ENCODE measurements at regions not wholly inside any gene's neighbourhood (a gene's known extent, or its start where the extent isn't known, plus 50 kb on each side); places are given as distances from the start of the nearest gene placed in this dataset.
"Not testable (repeated sequence)": the region's sequence is repeated elsewhere in the genome, so short reads cannot be mapped to it uniquely, and the experiment has no call there.

DNA sequence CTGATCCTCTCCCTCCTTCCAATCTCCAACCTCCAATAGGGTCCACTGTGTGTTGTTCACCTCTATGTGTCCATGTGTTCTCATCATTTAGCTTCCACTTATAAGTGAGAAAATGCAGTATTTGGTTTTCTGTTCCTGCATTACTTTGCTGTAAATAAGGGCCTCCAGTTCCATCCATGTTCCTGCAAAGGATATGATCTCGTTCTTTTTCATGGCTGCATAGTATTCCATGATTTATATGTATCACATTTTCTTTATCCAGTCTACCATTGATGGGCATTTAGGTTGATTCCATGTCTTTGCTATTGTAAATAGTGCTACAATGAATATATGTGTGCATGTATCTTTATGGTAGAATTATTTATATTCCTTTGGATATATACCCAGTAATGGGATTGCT, 123.2 kb upstream of the BMAL1 start:
- H3K79me2 ChIP-seq (ENCODE audit: insufficient read depth); H4K20me1 ChIP-seq (ENCODE audit: insufficient read depth); H3K27me3 ChIP-seq (ENCODE audit: insufficient read depth); H3K9me2 ChIP-seq; H2AFZ ChIP-seq (ENCODE audit: low read depth); H3K9ac ChIP-seq; H3K27ac ChIP-seq (ENCODE audit: low read depth in 2 of 2, low read length in 1 of 2); H3K9me3 ChIP-seq; POLR2A ChIA-PET; H3K4me2 ChIP-seq; H3K36me3 ChIP-seq (replicated peaks in 1 of 2; ENCODE audit: control insufficient read depth in 1 of 2, insufficient read depth in 2 of 2, low read length in 1 of 2); H3F3A ChIP-seq (replicated peaks; ENCODE audit: insufficient read depth); DNase-seq; H3K4me3 ChIP-seq (ENCODE audit: low read depth in 2 of 2, low read length in 1 of 2); H3K4me1 ChIP-seq (ENCODE audit: control insufficient read depth in 1 of 2, insufficient read depth in 2 of 2, low read depth in 1 of 2, low read length in 1 of 2): not testable (repeated sequence)
- 3% methylated on average over 1 of the region's 1 CpG for WGBS (ENCODE audit: low lambda C conversion rate)
- CTCF ChIA-PET, result interaction anchor here (5.4 kb wide), 1 partner anchor 190 kb away, joined by 51 read pairs; no protein-coding TSS in a partner anchor

DNA sequence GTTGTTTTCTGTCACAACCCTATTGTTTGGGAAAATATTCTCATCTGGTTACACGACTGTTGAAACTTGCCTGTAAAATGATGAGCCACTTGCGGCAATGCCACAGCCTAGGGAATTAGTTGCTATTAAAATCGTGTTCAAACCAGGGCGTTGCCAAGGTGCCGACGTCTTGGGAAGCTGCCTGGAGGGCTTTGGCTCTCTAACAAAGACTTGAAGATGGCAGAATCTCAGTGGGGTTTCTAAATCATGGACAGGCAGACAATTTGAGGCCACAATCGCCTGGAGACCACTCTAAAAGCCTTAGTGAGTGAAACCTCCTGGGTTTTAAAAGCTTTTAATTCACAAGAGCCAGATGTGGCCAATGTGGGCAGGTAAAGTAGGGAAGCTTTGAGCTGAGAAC, 117.2 kb upstream of the BMAL1 start:
- Histone ChIP-seq H2AFZ (ENCODE audit: low read depth) (no peak overlapping the region), H3K9me3 (peaks cover 5% of the 10 kb centered on the region; the same call in 1 of the 2 replicates), H3K27me3 (ENCODE audit: insufficient read depth) (no peaks in the 10 kb centered on the region; the same call in 1 of the 2 replicates), H3K9me2 (no peaks in the 10 kb centered on the region), H3K36me3 (replicated peaks in 1 of 2; ENCODE audit: control insufficient read depth in 1 of 2, insufficient read depth in 2 of 2, low read length in 1 of 2) (no peaks in the 10 kb centered on the region), H3K9ac (no peak overlapping the region), H3F3A (replicated peaks; ENCODE audit: insufficient read depth) (no peaks in the 10 kb centered on the region), H4K20me1 (ENCODE audit: insufficient read depth) (no peaks in the 10 kb centered on the region), H3K4me3 (ENCODE audit: low read depth in 2 of 2, low read length in 1 of 2) (no peak overlapping the region), H3K79me2 (ENCODE audit: insufficient read depth) (no peaks in the 10 kb centered on the region), H3K4me2 (no peak overlapping the region), H3K27ac (ENCODE audit: low read depth in 2 of 2, low read length in 1 of 2) (no peak overlapping the region), H3K4me1 (ENCODE audit: control insufficient read depth in 1 of 2, insufficient read depth in 2 of 2, low read depth in 1 of 2, low read length in 1 of 2) (no peaks in the 10 kb centered on the region)
- 49% methylated on average over 7 of the region's 7 CpGs for WGBS (ENCODE audit: low lambda C conversion rate)
- CTCF ChIA-PET, result interaction anchor here (1.0 to 2.2 kb wide), 4 partner anchors 22 to 196 kb away, joined by 3 to 8 read pairs (median 3); no protein-coding TSS in a partner anchor
- TF ChIP-seq CHD2 (IDR thresholded peaks at IDR 0.05; ENCODE audit: low read length, partially characterized antibody) (no peak), TAF1 (IDR thresholded peaks at IDR 0.05; ENCODE audit: borderline replicate concordance, low read depth, low read length) (no peak), MXI1 (IDR thresholded peaks at IDR 0.05; ENCODE audit: low read depth, low read length) (no peak)
- TF ChIP-seq, protein P1, sequence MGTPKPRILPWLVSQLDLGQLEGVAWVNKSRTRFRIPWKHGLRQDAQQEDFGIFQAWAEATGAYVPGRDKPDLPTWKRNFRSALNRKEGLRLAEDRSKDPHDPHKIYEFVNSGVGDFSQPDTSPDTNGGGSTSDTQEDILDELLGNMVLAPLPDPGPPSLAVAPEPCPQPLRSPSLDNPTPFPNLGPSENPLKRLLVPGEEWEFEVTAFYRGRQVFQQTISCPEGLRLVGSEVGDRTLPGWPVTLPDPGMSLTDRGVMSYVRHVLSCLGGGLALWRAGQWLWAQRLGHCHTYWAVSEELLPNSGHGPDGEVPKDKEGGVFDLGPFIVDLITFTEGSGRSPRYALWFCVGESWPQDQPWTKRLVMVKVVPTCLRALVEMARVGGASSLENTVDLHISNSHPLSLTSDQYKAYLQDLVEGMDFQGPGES (IDR thresholded peaks at IDR 0.05; ENCODE audit: low read depth, low read length), result no peak
- POLR2A ChIA-PET, result interaction anchor here (0.7 kb wide), 1 partner anchor 149 kb away, joined by 3 read pairs; no protein-coding TSS in a partner anchor
- no peak for DNase-seq

DNA sequence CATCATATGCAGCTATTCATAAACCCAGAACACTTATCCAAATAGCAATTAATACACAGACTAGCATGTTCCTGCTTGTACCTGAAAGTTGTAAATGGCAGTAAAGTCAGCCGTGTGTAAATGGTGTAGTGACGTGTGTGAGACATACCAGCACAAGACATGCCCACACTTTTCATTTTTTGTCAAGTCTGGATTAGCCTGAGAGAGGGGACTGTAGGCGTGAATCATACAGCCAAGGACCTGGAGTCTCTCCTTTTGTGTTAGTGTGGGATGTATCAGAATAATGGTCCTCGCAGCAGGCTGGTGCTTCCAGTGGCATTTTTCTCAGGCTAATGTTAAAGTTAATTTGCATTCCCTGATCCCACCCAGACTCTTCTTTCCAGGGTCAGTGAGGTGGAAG, 116.8 kb upstream of the BMAL1 start:
- Histone ChIP-seq H3K9me2 (no peaks in the 10 kb centered on the region), H3F3A (replicated peaks; ENCODE audit: insufficient read depth) (no peaks in the 10 kb centered on the region), H3K9ac (no peak overlapping the region), H3K36me3 (replicated peaks in 1 of 2; ENCODE audit: control insufficient read depth in 1 of 2, insufficient read depth in 2 of 2, low read length in 1 of 2) (no peaks in the 10 kb centered on the region), H3K4me1 (ENCODE audit: control insufficient read depth in 1 of 2, insufficient read depth in 2 of 2, low read depth in 1 of 2, low read length in 1 of 2) (no peaks in the 10 kb centered on the region), H3K27ac (ENCODE audit: low read depth in 2 of 2, low read length in 1 of 2) (no peak overlapping the region), H4K20me1 (ENCODE audit: insufficient read depth) (no peaks in the 10 kb centered on the region), H3K27me3 (ENCODE audit: insufficient read depth) (no peaks in the 10 kb centered on the region; the same call in 1 of the 2 replicates), H3K79me2 (ENCODE audit: insufficient read depth) (no peaks in the 10 kb centered on the region), H2AFZ (ENCODE audit: low read depth) (no peak overlapping the region), H3K9me3 (peaks cover 2% of the 10 kb centered on the region; the same call in 1 of the 2 replicates), H3K4me3 (ENCODE audit: low read depth in 2 of 2, low read length in 1 of 2) (no peak overlapping the region), H3K4me2 (no peak overlapping the region)
- WGBS (ENCODE audit: low lambda C conversion rate), result 67% methylated on average over 4 of the region's 4 CpGs
- no peak for DNase-seq
- CTCF ChIA-PET, result interaction anchor here (1.0 to 2.2 kb wide), 5 partner anchors 10 to 197 kb away, joined by 3 to 8 read pairs (median 3); no protein-coding TSS in a partner anchor
- POLR2A ChIA-PET, result interaction anchor here (0.7 kb wide), 1 partner anchor 150 kb away, joined by 3 read pairs; no protein-coding TSS in a partner anchor
- TF ChIP-seq POLR2AphosphoS5 (IDR thresholded peaks at IDR 0.05; ENCODE audit: low read depth, low read length), result no peak
- no peak for TF ChIP-seq MXI1 (IDR thresholded peaks at IDR 0.05; ENCODE audit: low read depth, low read length)
- TF ChIP-seq GABPA (IDR thresholded peaks at IDR 0.05; ENCODE audit: low read depth), result no peak
- TF ChIP-seq GATA2 (CRISPR knock-in tag; IDR thresholded peaks at IDR 0.05), result no peak
- TF ChIP-seq RAD21 (IDR thresholded peaks at IDR 0.05; ENCODE audit: low read length), result no peak
- no peak for TF ChIP-seq CHD2 (IDR thresholded peaks at IDR 0.05; ENCODE audit: low read length, partially characterized antibody)
- TF ChIP-seq, protein P2, sequence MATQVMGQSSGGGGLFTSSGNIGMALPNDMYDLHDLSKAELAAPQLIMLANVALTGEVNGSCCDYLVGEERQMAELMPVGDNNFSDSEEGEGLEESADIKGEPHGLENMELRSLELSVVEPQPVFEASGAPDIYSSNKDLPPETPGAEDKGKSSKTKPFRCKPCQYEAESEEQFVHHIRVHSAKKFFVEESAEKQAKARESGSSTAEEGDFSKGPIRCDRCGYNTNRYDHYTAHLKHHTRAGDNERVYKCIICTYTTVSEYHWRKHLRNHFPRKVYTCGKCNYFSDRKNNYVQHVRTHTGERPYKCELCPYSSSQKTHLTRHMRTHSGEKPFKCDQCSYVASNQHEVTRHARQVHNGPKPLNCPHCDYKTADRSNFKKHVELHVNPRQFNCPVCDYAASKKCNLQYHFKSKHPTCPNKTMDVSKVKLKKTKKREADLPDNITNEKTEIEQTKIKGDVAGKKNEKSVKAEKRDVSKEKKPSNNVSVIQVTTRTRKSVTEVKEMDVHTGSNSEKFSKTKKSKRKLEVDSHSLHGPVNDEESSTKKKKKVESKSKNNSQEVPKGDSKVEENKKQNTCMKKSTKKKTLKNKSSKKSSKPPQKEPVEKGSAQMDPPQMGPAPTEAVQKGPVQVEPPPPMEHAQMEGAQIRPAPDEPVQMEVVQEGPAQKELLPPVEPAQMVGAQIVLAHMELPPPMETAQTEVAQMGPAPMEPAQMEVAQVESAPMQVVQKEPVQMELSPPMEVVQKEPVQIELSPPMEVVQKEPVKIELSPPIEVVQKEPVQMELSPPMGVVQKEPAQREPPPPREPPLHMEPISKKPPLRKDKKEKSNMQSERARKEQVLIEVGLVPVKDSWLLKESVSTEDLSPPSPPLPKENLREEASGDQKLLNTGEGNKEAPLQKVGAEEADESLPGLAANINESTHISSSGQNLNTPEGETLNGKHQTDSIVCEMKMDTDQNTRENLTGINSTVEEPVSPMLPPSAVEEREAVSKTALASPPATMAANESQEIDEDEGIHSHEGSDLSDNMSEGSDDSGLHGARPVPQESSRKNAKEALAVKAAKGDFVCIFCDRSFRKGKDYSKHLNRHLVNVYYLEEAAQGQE (IDR thresholded peaks at IDR 0.05; ENCODE audit: low read depth, low read length), result no peak
- no peak for TF ChIP-seq ELF1 (IDR thresholded peaks at IDR 0.05)
- TF ChIP-seq, protein P3, sequence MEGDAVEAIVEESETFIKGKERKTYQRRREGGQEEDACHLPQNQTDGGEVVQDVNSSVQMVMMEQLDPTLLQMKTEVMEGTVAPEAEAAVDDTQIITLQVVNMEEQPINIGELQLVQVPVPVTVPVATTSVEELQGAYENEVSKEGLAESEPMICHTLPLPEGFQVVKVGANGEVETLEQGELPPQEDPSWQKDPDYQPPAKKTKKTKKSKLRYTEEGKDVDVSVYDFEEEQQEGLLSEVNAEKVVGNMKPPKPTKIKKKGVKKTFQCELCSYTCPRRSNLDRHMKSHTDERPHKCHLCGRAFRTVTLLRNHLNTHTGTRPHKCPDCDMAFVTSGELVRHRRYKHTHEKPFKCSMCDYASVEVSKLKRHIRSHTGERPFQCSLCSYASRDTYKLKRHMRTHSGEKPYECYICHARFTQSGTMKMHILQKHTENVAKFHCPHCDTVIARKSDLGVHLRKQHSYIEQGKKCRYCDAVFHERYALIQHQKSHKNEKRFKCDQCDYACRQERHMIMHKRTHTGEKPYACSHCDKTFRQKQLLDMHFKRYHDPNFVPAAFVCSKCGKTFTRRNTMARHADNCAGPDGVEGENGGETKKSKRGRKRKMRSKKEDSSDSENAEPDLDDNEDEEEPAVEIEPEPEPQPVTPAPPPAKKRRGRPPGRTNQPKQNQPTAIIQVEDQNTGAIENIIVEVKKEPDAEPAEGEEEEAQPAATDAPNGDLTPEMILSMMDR (IDR thresholded peaks at IDR 0.05), result no peak
- TF ChIP-seq, protein P4, sequence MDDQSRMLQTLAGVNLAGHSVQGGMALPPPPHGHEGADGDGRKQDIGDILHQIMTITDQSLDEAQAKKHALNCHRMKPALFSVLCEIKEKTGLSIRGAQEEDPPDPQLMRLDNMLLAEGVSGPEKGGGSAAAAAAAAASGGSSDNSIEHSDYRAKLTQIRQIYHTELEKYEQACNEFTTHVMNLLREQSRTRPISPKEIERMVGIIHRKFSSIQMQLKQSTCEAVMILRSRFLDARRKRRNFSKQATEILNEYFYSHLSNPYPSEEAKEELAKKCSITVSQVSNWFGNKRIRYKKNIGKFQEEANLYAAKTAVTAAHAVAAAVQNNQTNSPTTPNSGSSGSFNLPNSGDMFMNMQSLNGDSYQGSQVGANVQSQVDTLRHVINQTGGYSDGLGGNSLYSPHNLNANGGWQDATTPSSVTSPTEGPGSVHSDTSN (IDR thresholded peaks at IDR 0.05), result no peak

Measured in SK-N-SH (cell line).